ENCODE measurements at regions not wholly inside any gene's neighbourhood (a gene's known extent, or its start where the extent isn't known, plus 50 kb on each side); places are given as distances from the start of the nearest gene placed in this dataset.

- no peak overlapping the region for H3K4me2 ChIP-seq (ENCODE audit: insufficient read depth, low read length)
- DNase-seq (ENCODE audit: extremely low read depth in 1 of 4, low spot score in 3 of 4) (no peak), FAIRE-seq (no peak), ATAC-seq (no peak)
- H3K4me3 ChIP-seq = no peak overlapping the region
- no peaks in the 10 kb centered on the region for H3K36me3 ChIP-seq (ENCODE audit: control insufficient read depth, insufficient read depth, low read length)
- peak; percentile 91 for TF ChIP-seq ZNF12 (CRISPR knock-in tag; IDR thresholded peaks at IDR 0.05)
- no peak for TF ChIP-seq MTF1 (CRISPR knock-in tag; IDR thresholded peaks at IDR 0.05; ENCODE audit: borderline replicate concordance)
- no peaks in the 10 kb centered on the region for H3K9me1 ChIP-seq (ENCODE audit: control insufficient read depth, insufficient read depth, low read length)
- no TSS peak for BruUV-seq (replicated peaks)
- no peaks in the 10 kb centered on the region for H4K20me1 ChIP-seq (replicated peaks; ENCODE audit: control insufficient read depth, insufficient read depth, low read length)
- no peaks in the 10 kb centered on the region for H3K27me3 ChIP-seq (ENCODE audit: control insufficient read depth in 2 of 2, insufficient read depth in 2 of 2, low read length in 2 of 2)
- POLR2A ChIA-PET = no interaction called here
- H3K4me1 ChIP-seq (replicated peaks in 1 of 2; ENCODE audit: control insufficient read depth in 2 of 2, insufficient read depth in 2 of 2, low read length in 2 of 2) = no peaks in the 10 kb centered on the region
- H3K79me2 ChIP-seq (ENCODE audit: control insufficient read depth, insufficient read depth, low read length) = no peaks in the 10 kb centered on the region
- CTCF ChIA-PET (ENCODE audit: low intra/inter-chr PET ratio) = no interaction called here
- 12% methylated on average over 5 of the region's 5 CpGs for WGBS (ENCODE audit: insufficient coverage, low coverage, missing lambda C conversion rate)
- H2AFZ ChIP-seq (ENCODE audit: low read depth, low read length) = no peak overlapping the region
- intact Hi-C loops (cut with micrococcal nuclease) (no loop called here), in situ Hi-C loops (cut with MboI) (no loop called here)
- no peak overlapping the region for H3K27ac ChIP-seq (ENCODE audit: extremely low read depth, low read depth, low read length)
- H3K9ac ChIP-seq (ENCODE audit: insufficient read depth in 1 of 2, low read depth in 2 of 2, low read length in 2 of 2) = no peak overlapping the region
- H3K9me3 ChIP-seq (replicated peaks; ENCODE audit: control insufficient read depth, insufficient read depth, low read depth, low read length) = no peaks in the 10 kb centered on the region
Measured at GRCh38 chr4:13215560-13215959, 268.6 kb downstream of the RAB28 start.

- Histone ChIP-seq H3K79me2 (ENCODE audit: control insufficient read depth, insufficient read depth, low read length) (no peaks in the 10 kb centered on the region), H3K27me3 (ENCODE audit: control insufficient read depth in 2 of 2, insufficient read depth in 2 of 2, low read length in 2 of 2) (no peaks in the 10 kb centered on the region), H3K9ac (ENCODE audit: insufficient read depth in 1 of 2, low read depth in 2 of 2, low read length in 2 of 2) (no peak overlapping the region), H3K4me3 (no peak overlapping the region), H3K36me3 (ENCODE audit: control insufficient read depth, insufficient read depth, low read length) (no peaks in the 10 kb centered on the region), H3K9me3 (replicated peaks; ENCODE audit: control insufficient read depth, insufficient read depth, low read depth, low read length) (no peaks in the 10 kb centered on the region), H4K20me1 (replicated peaks; ENCODE audit: control insufficient read depth, insufficient read depth, low read length) (no peaks in the 10 kb centered on the region), H3K4me2 (ENCODE audit: insufficient read depth, low read length) (no peak overlapping the region), H3K4me1 (replicated peaks in 1 of 2; ENCODE audit: control insufficient read depth in 2 of 2, insufficient read depth in 2 of 2, low read length in 2 of 2) (0 out of 5 replicates have a peak, but pooled peaks cover 0 to 4% of the 10 kb centered on the region in 2 experiments), H3K9me1 (ENCODE audit: control insufficient read depth, insufficient read depth, low read length) (no peaks in the 10 kb centered on the region), H3K27ac (ENCODE audit: extremely low read depth, low read depth, low read length) (no peak overlapping the region), H2AFZ (ENCODE audit: low read depth, low read length) (no peak overlapping the region)
- no TSS peak for BruUV-seq (replicated peaks)
- DNase-seq (ENCODE audit: extremely low read depth in 1 of 4, low spot score in 3 of 4) (no peak), ATAC-seq (no peak), FAIRE-seq (no peak)
- in situ Hi-C loops (cut with MboI) (no loop called here), intact Hi-C loops (cut with micrococcal nuclease) (no loop called here)
- ChIA-PET CTCF (ENCODE audit: low intra/inter-chr PET ratio) (no interaction called here), POLR2A (no interaction called here)
- TF ChIP-seq HDAC2 (IDR thresholded peaks at IDR 0.05) (no peak), EZH2 (IDR thresholded peaks at IDR 0.05; ENCODE audit: borderline replicate concordance, low read depth, low read length) (no peak), FOXA1 (IDR thresholded peaks at IDR 0.05; ENCODE audit: borderline replicate concordance) (no peak), THRAP3 (IDR thresholded peaks at IDR 0.05; ENCODE audit: borderline replicate concordance) (no peak)
- 7% methylated on average over 1 of the region's 1 CpG for WGBS (ENCODE audit: insufficient coverage, low coverage, missing lambda C conversion rate)
Measured at GRCh38 chr4:13212936-13213335, 271.2 kb downstream of the RAB28 start.

Measured in K562 (cell line).